ENCODE measurements at regions not wholly inside any gene's neighbourhood (a gene's known extent, or its start where the extent isn't known, plus 50 kb on each side); places are given as distances from the start of the nearest gene placed in this dataset.

DNA sequence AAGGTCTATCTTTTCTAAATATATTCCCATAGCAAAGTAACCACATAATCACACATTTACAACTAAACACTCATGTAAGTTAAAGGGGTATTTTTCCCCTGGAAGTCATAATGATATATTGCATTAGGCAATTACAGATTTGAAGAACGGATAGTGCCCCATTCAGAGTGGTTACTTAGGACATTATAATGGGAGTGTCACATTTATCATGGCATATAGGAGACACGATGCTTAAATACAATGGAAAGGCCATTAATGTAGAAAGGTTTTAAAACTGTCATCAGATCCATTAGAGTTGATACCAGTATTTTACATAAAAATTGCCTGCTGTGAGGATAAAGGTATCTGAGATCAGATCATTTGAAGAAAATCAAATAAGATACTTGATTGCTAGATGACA lies 582.0 kb upstream of the SEMA6D start:
- Histone ChIP-seq H3K27me3 (no peaks in the 10 kb centered on the region), H3K4me1 (replicated peaks in 1 of 2) (no peaks in the 10 kb centered on the region), H3K9me3 (replicated peaks in 1 of 3) (no peaks in the 10 kb centered on the region), H3K27ac (no peak overlapping the region), H3K36me3 (replicated peaks in 1 of 2) (no peaks in the 10 kb centered on the region), H3K4me3 (no peak overlapping the region)
- intact Hi-C loops (cut with DNase I), result no loop called here
- TF ChIP-seq, protein P1, sequence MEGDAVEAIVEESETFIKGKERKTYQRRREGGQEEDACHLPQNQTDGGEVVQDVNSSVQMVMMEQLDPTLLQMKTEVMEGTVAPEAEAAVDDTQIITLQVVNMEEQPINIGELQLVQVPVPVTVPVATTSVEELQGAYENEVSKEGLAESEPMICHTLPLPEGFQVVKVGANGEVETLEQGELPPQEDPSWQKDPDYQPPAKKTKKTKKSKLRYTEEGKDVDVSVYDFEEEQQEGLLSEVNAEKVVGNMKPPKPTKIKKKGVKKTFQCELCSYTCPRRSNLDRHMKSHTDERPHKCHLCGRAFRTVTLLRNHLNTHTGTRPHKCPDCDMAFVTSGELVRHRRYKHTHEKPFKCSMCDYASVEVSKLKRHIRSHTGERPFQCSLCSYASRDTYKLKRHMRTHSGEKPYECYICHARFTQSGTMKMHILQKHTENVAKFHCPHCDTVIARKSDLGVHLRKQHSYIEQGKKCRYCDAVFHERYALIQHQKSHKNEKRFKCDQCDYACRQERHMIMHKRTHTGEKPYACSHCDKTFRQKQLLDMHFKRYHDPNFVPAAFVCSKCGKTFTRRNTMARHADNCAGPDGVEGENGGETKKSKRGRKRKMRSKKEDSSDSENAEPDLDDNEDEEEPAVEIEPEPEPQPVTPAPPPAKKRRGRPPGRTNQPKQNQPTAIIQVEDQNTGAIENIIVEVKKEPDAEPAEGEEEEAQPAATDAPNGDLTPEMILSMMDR (IDR thresholded peaks at IDR 0.05), result no peak
- no peak for TF ChIP-seq POLR2A (IDR thresholded peaks at IDR 0.05)
- WGBS, 4 donors, result 54 to 72% (median 60%) methylated on average over 2 of the region's 2 CpGs
- DNase-seq, result no peak

DNA sequence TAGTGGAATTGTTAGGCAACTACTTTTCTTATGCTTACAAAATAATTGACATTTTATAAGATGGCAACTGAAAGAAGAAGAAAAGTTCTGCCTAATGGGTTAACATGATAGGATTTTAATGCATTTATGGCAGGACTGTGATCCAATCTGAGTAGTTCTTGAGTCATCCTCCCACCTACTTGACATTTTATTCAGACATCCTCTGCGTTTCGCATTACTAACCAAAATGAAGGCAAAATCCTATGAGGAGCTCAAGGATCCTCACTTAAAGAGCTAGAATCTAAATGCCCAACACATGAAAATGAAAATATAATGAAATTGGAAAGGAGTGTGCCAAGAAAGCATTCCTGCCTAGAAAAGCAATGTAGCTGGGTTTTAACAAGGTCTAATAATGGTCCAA lies 581.1 kb upstream of the SEMA6D start:
- no peak for DNase-seq
- WGBS, 4 donors, result 58 to 67% (median 62%) methylated on average over 2 of the region's 2 CpGs

DNA sequence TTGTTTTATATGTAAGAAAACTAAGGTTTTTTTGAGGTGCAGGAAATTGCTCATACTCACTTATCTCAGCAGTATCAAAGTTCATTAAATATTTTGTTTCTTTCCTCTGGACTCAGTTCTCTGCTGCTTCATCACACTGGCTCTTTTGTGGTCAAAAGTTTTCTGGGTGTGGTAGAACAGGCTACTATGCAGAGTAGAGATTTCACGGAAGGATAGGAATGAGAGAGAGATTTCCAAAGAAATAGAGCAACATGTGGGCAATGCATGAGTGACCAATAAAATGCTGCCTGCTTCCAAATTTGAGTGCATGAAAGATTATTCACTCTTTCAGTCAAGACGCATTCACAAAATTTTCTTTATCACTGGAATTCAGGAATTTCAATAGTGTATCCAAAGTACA lies 577.3 kb upstream of the SEMA6D start:
- Histone ChIP-seq H3K4me3 (no peak overlapping the region), H3K9me3 (replicated peaks in 1 of 3) (peaks cover 0 to 3% (median 0%) of the 10 kb centered on the region in 3 donors), H3K27ac (no peak overlapping the region), H3K27me3 (no peaks in the 10 kb centered on the region), H3K4me1 (replicated peaks in 1 of 2) (no peaks in the 10 kb centered on the region), H3K36me3 (replicated peaks in 1 of 2) (no peaks in the 10 kb centered on the region)
- intact Hi-C loops (cut with DNase I), result no loop called here
- TF ChIP-seq POLR2A (IDR thresholded peaks at IDR 0.05), result no peak
- TF ChIP-seq, protein P1 (IDR thresholded peaks at IDR 0.05), result no peak
- no peak for DNase-seq
- WGBS, 4 donors, result 39 to 73% (median 45%) methylated on average over 2 of the region's 2 CpGs

More for the DNA sequence above, 581.1 kb upstream of the SEMA6D start:
- Histone ChIP-seq H3K27ac (no peak overlapping the region), H3K36me3 (replicated peaks in 1 of 2) (no peaks in the 10 kb centered on the region), H3K9me3 (replicated peaks in 1 of 3) (no peaks in the 10 kb centered on the region), H3K27me3 (no peaks in the 10 kb centered on the region), H3K4me1 (replicated peaks in 1 of 2) (no peaks in the 10 kb centered on the region), H3K4me3 (no peak overlapping the region)
- TF ChIP-seq, protein P1 (IDR thresholded peaks at IDR 0.05), result no peak
- intact Hi-C loops (cut with DNase I), result no loop called here

DNA sequence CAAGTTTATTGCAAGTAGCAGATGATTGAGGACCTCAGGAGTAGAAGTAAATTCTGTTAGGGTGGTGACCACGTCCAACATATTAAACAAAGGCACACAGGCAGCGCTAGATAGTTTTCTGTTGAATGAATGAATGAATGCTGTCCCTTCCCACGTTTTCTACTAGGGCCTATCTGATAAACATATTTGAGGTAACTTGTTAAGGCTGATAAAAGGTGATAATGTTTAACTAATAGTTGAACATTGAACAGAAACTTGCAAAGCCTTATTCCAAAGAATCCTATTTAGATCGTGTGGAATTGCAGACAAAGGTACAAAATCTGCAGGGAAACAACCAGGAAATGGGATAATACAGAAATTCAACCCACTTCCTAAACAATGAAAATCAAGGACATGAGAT lies 559.5 kb upstream of the SEMA6D start:
- WGBS, 4 donors, result 61 to 75% (median 68%) methylated on average over 4 of the region's 4 CpGs
- no peak for TF ChIP-seq POLR2A (IDR thresholded peaks at IDR 0.05)
- Histone ChIP-seq H3K27me3 (no peaks in the 10 kb centered on the region), H3K27ac (no peak overlapping the region), H3K4me3 (no peak overlapping the region), H3K36me3 (replicated peaks in 1 of 2) (no peaks in the 10 kb centered on the region), H3K4me1 (replicated peaks in 1 of 2) (no peaks in the 10 kb centered on the region), H3K9me3 (replicated peaks in 1 of 3) (no peaks in the 10 kb centered on the region)
- intact Hi-C loops (cut with DNase I), result no loop called here
- no peak for DNase-seq

DNA sequence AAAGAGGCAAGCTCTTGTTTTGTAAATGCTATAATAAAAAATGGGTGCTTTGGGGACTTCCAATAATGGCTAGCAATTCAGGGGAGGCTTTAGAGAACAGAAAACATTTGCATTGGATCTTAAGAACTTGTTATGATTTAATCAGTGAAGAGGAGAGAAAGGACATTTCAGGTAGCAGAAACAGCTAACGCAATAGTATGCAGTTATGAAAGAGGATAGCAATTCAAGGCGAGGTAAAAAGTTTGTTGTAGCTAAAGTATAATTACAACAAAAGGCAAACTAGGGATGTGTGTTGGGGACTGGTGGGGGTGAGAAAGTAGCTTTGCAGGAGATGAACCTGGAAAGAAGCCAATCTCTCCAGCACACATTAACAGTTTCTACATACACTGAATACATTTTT lies 558.7 kb upstream of the SEMA6D start:
- TF ChIP-seq, protein P1 (IDR thresholded peaks at IDR 0.05), result no peak
- TF ChIP-seq POLR2A (IDR thresholded peaks at IDR 0.05), result no peak
- H3K4me3 ChIP-seq, result no peak overlapping the region
- intact Hi-C loops (cut with DNase I), result no loop called here
- 73 to 88% (median 80%) methylated on average over 2 of the region's 2 CpGs for WGBS, 4 donors
- DNase-seq, result no peak
- no peaks in the 10 kb centered on the region for H3K9me3 ChIP-seq (replicated peaks in 1 of 3)
- H3K4me1 ChIP-seq (replicated peaks in 1 of 2), result no peaks in the 10 kb centered on the region
- no peak overlapping the region for H3K27ac ChIP-seq
- no peaks in the 10 kb centered on the region for H3K36me3 ChIP-seq (replicated peaks in 1 of 2)
- H3K27me3 ChIP-seq, result no peaks in the 10 kb centered on the region

Measured in adrenal gland (tissue), 9 donors.